ENCODE measurements at regions not wholly inside any gene's neighbourhood (a gene's known extent, or its start where the extent isn't known, plus 50 kb on each side); places are given as distances from the start of the nearest gene placed in this dataset.

DNA sequence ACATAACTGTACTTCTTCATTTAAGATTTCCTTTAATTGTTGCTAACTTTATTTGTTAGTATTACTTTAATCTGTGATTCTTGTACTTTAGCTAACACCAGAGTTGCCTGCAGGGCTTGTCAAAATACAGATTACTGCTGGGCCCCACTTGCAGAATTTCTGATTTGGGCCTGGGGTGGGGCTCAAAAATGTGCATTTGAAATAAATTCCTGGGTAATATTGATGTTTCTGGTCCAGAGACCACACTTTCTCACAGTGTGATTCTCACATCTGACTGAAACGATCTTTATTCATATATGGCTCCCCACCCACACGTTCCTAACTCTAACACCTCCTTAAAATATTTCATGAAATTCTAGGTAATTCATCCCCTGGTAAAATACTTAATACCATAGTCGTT, 452.6 kb upstream of the ACVR2A start:
- no peaks in the 10 kb centered on the region for H3K27me3 ChIP-seq (ENCODE audit: insufficient read depth in 3 of 3, low read length in 2 of 3)
- H3K9me3 ChIP-seq: no peaks in the 10 kb centered on the region

DNA sequence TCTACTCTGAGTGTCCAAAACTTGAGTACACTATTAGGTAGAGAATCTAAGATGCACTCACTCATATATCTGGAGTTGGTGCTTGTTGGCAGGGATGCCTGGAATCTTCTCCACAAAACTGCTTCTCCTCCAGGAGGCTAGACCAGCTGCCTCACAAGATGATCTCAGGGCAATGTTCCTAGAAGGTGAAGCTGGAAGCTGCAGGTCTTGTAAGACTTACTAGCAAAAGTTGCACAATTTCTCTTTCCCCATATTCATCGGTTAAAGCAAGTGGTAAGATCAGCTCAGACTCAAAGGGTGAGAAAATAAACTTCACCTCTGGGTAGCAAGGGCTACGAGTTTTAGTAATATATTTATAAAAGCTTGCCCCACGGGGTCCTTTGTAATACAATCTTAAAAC, 454.4 kb upstream of the ACVR2A start:
- ATAC-seq: peak in 1 of 4 donors; percentile 58
- WGBS, 3 donors: 66 to 87% (median 76%) methylated on average over 3 of the region's 3 CpGs
- intact Hi-C loops (cut with DNase I): no loop called here

More for the DNA sequence above, 452.6 kb upstream of the ACVR2A start:
- ATAC-seq: no peak
- TF ChIP-seq, protein P1, sequence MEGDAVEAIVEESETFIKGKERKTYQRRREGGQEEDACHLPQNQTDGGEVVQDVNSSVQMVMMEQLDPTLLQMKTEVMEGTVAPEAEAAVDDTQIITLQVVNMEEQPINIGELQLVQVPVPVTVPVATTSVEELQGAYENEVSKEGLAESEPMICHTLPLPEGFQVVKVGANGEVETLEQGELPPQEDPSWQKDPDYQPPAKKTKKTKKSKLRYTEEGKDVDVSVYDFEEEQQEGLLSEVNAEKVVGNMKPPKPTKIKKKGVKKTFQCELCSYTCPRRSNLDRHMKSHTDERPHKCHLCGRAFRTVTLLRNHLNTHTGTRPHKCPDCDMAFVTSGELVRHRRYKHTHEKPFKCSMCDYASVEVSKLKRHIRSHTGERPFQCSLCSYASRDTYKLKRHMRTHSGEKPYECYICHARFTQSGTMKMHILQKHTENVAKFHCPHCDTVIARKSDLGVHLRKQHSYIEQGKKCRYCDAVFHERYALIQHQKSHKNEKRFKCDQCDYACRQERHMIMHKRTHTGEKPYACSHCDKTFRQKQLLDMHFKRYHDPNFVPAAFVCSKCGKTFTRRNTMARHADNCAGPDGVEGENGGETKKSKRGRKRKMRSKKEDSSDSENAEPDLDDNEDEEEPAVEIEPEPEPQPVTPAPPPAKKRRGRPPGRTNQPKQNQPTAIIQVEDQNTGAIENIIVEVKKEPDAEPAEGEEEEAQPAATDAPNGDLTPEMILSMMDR (IDR thresholded peaks at IDR 0.05): no peak
- H3K4me3 ChIP-seq: no peak overlapping the region
- 87 to 92% (median 91%) methylated on average over 3 of the region's 3 CpGs for WGBS, 3 donors
- no peaks in the 10 kb centered on the region for H3K4me1 ChIP-seq
- intact Hi-C loops (cut with DNase I): no loop called here
- no peak for DNase-seq
- H3K27ac ChIP-seq: no peak overlapping the region
- no peaks in the 10 kb centered on the region for H3K36me3 ChIP-seq (ENCODE audit: insufficient read depth in 1 of 2, low read depth in 1 of 2)

DNA sequence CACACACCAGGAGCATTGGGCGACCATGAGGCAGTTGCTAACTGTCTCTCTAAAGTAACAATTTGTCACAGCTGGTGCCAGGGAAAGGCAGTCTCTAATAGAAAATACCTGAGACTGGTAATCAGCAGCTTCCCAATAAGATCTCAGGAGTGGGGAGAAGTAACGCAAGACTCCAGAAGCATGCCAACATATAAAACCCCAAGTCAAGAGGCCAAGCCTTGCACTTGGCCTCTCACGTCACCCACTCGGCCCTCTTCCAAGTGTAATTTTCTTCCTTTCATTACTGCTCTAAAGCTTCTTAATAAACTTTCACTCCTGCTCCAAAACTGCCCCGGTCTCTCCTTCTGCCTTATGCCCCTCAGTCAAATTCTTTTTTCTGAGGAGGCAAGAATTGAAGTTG, 455.6 kb upstream of the ACVR2A start:
- H3K27me3 ChIP-seq (ENCODE audit: insufficient read depth in 3 of 3, low read length in 2 of 3): no peaks in the 10 kb centered on the region
- H3K27ac ChIP-seq: no peak overlapping the region
- H3K4me1 ChIP-seq: no peaks in the 10 kb centered on the region
- H3K36me3 ChIP-seq (ENCODE audit: insufficient read depth in 1 of 2, low read depth in 1 of 2): no peaks in the 10 kb centered on the region
- ATAC-seq (no peak), DNase-seq (no peak)
- WGBS, 3 donors: 31 to 51% (median 41%) methylated on average over 5 of the region's 5 CpGs
- no peak overlapping the region for H3K4me3 ChIP-seq
- no peaks in the 10 kb centered on the region for H3K9me3 ChIP-seq
- TF ChIP-seq, protein P1 (IDR thresholded peaks at IDR 0.05): no peak
- intact Hi-C loops (cut with DNase I): no loop called here

More for the DNA sequence above, 454.4 kb upstream of the ACVR2A start:
- H3K36me3 ChIP-seq (ENCODE audit: insufficient read depth in 1 of 2, low read depth in 1 of 2): no peaks in the 10 kb centered on the region
- H3K27me3 ChIP-seq (ENCODE audit: insufficient read depth in 3 of 3, low read length in 2 of 3): no peaks in the 10 kb centered on the region
- no peak overlapping the region for H3K27ac ChIP-seq
- no peak overlapping the region for H3K4me3 ChIP-seq
- TF ChIP-seq, protein P1 (IDR thresholded peaks at IDR 0.05): no peak
- no peak for DNase-seq
- no peaks in the 10 kb centered on the region for H3K9me3 ChIP-seq
- H3K4me1 ChIP-seq: no peaks in the 10 kb centered on the region

DNA sequence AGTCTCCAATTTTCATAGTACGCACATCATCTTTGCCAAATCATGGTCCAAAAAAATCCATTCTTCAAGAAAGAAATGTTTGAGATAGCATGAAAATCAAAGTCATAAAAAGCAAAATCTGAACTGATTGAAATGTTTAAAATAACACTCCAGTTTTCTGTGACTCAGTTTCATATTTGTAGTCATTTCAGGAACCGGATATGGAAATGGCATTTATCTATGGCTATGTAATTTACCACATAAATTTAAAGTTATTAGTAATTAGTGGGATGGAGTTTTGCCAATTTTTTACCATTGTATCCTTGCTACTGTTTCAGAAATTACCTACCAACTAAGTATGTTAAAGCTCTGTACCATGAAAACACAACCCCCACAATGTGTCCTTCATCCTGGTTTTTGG, 456.6 kb upstream of the ACVR2A start:
- intact Hi-C loops (cut with DNase I): no loop called here
- TF ChIP-seq, protein P1 (IDR thresholded peaks at IDR 0.05): no peak
- no peaks in the 10 kb centered on the region for H3K36me3 ChIP-seq (ENCODE audit: insufficient read depth in 1 of 2, low read depth in 1 of 2)
- H3K4me3 ChIP-seq: no peak overlapping the region
- no peak overlapping the region for H3K27ac ChIP-seq
- no peaks in the 10 kb centered on the region for H3K4me1 ChIP-seq
- H3K27me3 ChIP-seq (ENCODE audit: insufficient read depth in 3 of 3, low read length in 2 of 3): no peaks in the 10 kb centered on the region
- no peaks in the 10 kb centered on the region for H3K9me3 ChIP-seq
- DNase-seq (no peak), ATAC-seq (no peak)
- 86 to 88% (median 88%) methylated on average over 2 of the region's 2 CpGs for WGBS, 3 donors

DNA sequence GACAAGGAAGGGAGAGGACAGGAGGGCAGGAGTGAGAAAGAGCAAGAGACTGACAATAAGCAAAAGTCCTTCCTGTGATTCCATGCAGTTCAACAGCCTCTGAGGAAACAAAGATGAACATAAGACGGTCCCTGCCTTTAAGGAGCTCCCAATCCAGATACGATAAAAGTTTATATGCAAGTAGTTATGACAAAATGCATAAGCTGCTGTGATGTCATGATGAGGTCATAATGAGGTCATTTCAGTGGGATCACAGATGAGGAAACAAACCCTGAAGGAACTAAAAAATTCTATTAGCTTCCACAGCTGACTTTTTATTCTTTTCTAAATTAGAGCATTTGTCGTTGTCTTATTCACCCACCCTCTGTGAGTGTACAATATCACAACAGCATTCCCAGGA, 458.5 kb upstream of the ACVR2A start:
- Histone ChIP-seq H3K9me3 (no peaks in the 10 kb centered on the region), H3K4me1 (no peaks in the 10 kb centered on the region), H3K36me3 (ENCODE audit: insufficient read depth in 1 of 2, low read depth in 1 of 2) (no peaks in the 10 kb centered on the region), H3K27ac (no peak overlapping the region), H3K27me3 (ENCODE audit: insufficient read depth in 3 of 3, low read length in 2 of 3) (no peaks in the 10 kb centered on the region), H3K4me3 (no peak overlapping the region)
- DNase-seq (no peak), ATAC-seq (no peak)
- intact Hi-C loops (cut with DNase I): no loop called here
- 42 to 65% (median 46%) methylated on average over 3 of the region's 3 CpGs for WGBS, 3 donors
- TF ChIP-seq, protein P1 (IDR thresholded peaks at IDR 0.05): no peak

All from psoas muscle (tissue), 7 donors.